B cell (primary cell): ENCODE measurements at regions not wholly inside any gene's neighbourhood (a gene's known extent, or its start where the extent isn't known, plus 50 kb on each side); places are given as distances from the start of the nearest gene placed in this dataset.

Source experiments
- ATAC-seq: fragments of 200-7000 bp; cut with Tn5 transposase; one replicate; pipeline ENCODE4 v1.10.0; 2021; ENCODE audit warnings: low read depth, mild to moderate bottlenecking, moderate number of reproducible peaks, moderate library complexity
- CTCF ChIA-PET: fragments of 350-600 bp; sonication (Branson Sonifier 250); formaldehyde crosslinking; loops from one replicate; lab custom pipeline; 2021; ENCODE audit warnings: antibody characterized with exemption, inconsistent platforms; lab: Charles Lee
- POLR2A ChIA-PET: fragments of 350-600 bp; sonication (Branson Sonifier 250); formaldehyde crosslinking; loops from one replicate; lab custom pipeline; 2021; ENCODE audit warnings: antibody characterized with exemption; lab: Charles Lee
- DNase-seq: peaks from one replicate; pipeline ENCODE4 v3.0.0; 2013
- H2AFZ ChIP-seq: 2 replicates; pipeline ENCODE4 v1.6.1; 2012; ENCODE audit warnings: mild to moderate bottlenecking, low read depth, low read length; ENCODE audit not compliant: insufficient read depth, poor library complexity, severe bottlenecking
- H3K27ac ChIP-seq, 2 donors: 1 replicate in 1 of 2; 2 replicates in 1 of 2; pipeline ENCODE4 v1.5.1; 2012 to 2013; ENCODE audit warnings: low read length in 2 of 2, mild to moderate bottlenecking in 2 of 2, moderate library complexity in 1 of 2
- H3K27me3 ChIP-seq, 4 experiments: fragments of 200-600 bp in 1 of 4; sonication (generic) in 1 of 4; replicated peaks in 1 of 4; 1 replicate in 2 of 4; 2 replicates in 2 of 4; pipeline versions ENCODE4 v1.6.1 to v1.7.0; 2013 to 2016; ENCODE audit warnings: low read length in 3 of 4, mild to moderate bottlenecking in 2 of 4, mixed read lengths in 1 of 4, moderate library complexity in 1 of 4; ENCODE audit not compliant: insufficient read depth in 4 of 4, control insufficient read depth in 3 of 4; ENCODE audit errors: control extremely low read depth in 1 of 4
- H3K36me3 ChIP-seq, 2 experiments: replicated peaks in 1 of 2; 1 replicate in 1 of 2; 2 replicates in 1 of 2; pipeline versions ENCODE4 v1.6.1 to v1.7.1; 2013; ENCODE audit warnings: low read length in 1 of 2; ENCODE audit not compliant: insufficient read depth in 2 of 2, control insufficient read depth in 1 of 2; ENCODE audit errors: control extremely low read depth in 1 of 2, extremely low read depth in 1 of 2
- H3K4me1 ChIP-seq, 2 donors: fragments of 200-600 bp in 1 of 2; sonication (generic) in 1 of 2; 1 replicate in 1 of 2; 2 replicates in 1 of 2; pipeline versions ENCODE4 v1.5.1 to v1.6.1; 2013 to 2017; ENCODE audit warnings: low read length in 2 of 2; ENCODE audit not compliant: control insufficient read depth in 2 of 2, insufficient read depth in 2 of 2
- H3K4me2 ChIP-seq: replicated peaks from 2 replicates; pipeline ENCODE3; 2012; ENCODE audit warnings: mild to moderate bottlenecking, low read depth, low read length; ENCODE audit not compliant: poor library complexity, severe bottlenecking
- H3K4me3 ChIP-seq, 5 experiments: fragments of 200-600 bp in 1 of 5; sonication (generic) in 1 of 5; 1 replicate in 3 of 5; 2 replicates in 2 of 5; pipeline versions ENCODE4 v1.5.1 to v1.7.0; 2011 to 2016; ENCODE audit warnings: low read length in 4 of 5, mild to moderate bottlenecking in 4 of 5, low read depth in 2 of 5, control low read depth in 1 of 5, moderate library complexity in 1 of 5; ENCODE audit not compliant: insufficient read depth in 1 of 5; ENCODE audit errors: control extremely low read depth in 1 of 5, extremely low read depth in 1 of 5
- H3K79me2 ChIP-seq: fragments of 200-600 bp; sonication (generic); one replicate; pipeline ENCODE4 v1.6.0; 2016; ENCODE audit warnings: low read length; ENCODE audit not compliant: control insufficient read depth, insufficient read depth
- H3K9ac ChIP-seq: fragments of 200-600 bp; sonication (generic); 2 replicates; pipeline ENCODE4 v1.6.1; 2017; ENCODE audit warnings: mild to moderate bottlenecking, low read length, moderate library complexity
- H3K9me3 ChIP-seq, 3 donors: one replicate each; pipeline versions ENCODE4 v1.6.1 to v1.7.1; 2013; ENCODE audit warnings: low read length in 2 of 3; ENCODE audit not compliant: control insufficient read depth in 2 of 3, insufficient read depth in 1 of 3; ENCODE audit errors: control extremely low read depth in 1 of 3
- H4K20me1 ChIP-seq: 2 replicates; pipeline ENCODE4 v1.6.0; 2012; ENCODE audit warnings: mild to moderate bottlenecking, low read length; ENCODE audit not compliant: insufficient read depth, control insufficient read depth, poor library complexity, severe bottlenecking
- H3K27ac Mint-ChIP-seq: one replicate; pipeline ENCODE4 v1.8.0; 2021; ENCODE audit warnings: mixed read lengths
- H3K27me3 Mint-ChIP-seq: one replicate; pipeline ENCODE4 v1.8.0; 2021; ENCODE audit warnings: mixed read lengths
- H3K4me1 Mint-ChIP-seq: one replicate; pipeline ENCODE4 v1.8.0; 2021; ENCODE audit warnings: mixed read lengths
- H3K4me3 Mint-ChIP-seq: one replicate; pipeline ENCODE4 v1.8.0; 2021; ENCODE audit warnings: mixed read lengths
- H3K9me3 Mint-ChIP-seq: one replicate; pipeline ENCODE4 v1.8.0; 2022; ENCODE audit warnings: mixed read lengths; ENCODE audit not compliant: insufficient read depth
- EZH2 ChIP-seq: IDR thresholded peaks from 2 replicates; pipeline ENCODE4 v1.6.1; 2012; ENCODE audit warnings: borderline replicate concordance, low read depth, mild to moderate bottlenecking, moderate library complexity, low read length; ENCODE audit not compliant: insufficient read depth, poor library complexity, severe bottlenecking
- WGBS: methylation state at CpG from one replicate; pipeline ENCODE4 v1.1.5; 2013; ENCODE audit warnings: missing lambda C conversion rate; ENCODE audit not compliant: insufficient coverage; 5-methylcytosine and 5-hydroxymethylcytosine counted together
- intact Hi-C: fragments of 100-400 bp; cut with micrococcal nuclease; formaldehyde crosslinking; loops from one replicate; pipeline ENCODE4 v1.10.0; 2022
- TF ChIP-seq, protein P1 (sequence below): fragments of 200-600 bp; IDR thresholded peaks from one replicate; pipeline ENCODE4 v1.8.0; 2022; ENCODE audit warnings: antibody characterized with exemption, mild to moderate bottlenecking

DNA sequence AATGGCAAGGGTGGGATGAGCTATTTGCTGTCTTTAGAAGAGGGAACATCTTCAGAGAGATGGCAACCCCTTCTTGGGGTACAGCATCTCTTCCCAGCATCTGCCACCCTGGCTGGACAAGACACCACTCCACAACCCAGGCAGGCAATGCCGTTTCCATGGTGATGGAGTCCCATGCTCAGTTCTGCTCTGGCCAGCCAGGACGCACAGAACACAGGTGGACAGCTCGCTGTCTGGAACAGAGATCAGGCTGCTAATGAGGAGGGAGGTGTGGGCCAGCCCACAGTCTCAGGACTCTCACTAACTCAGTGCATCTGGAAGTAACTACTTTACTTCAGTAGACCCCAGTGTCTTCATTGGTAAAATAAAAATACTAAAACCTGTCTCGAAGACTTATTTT lies 321.0 kb upstream of the CPEB2 start:
- Histone ChIP-seq H3K36me3 (no peaks in the 10 kb centered on the region), H4K20me1 (no peaks in the 10 kb centered on the region), H3K4me3 (no peak overlapping the region), H3K9ac (no peak overlapping the region), H3K4me1 (no peaks in the 10 kb centered on the region), H3K79me2 (no peaks in the 10 kb centered on the region), H3K4me2 (no peak overlapping the region), H3K9me3 (peaks cover 0 to 8% (median 0%) of the 10 kb centered on the region in 3 donors), H3K27ac (no peak overlapping the region), H2AFZ (no peak overlapping the region), H3K27me3 (no peaks in the 10 kb centered on the region)
- TF ChIP-seq EZH2: no peak
- TF ChIP-seq, protein P1, sequence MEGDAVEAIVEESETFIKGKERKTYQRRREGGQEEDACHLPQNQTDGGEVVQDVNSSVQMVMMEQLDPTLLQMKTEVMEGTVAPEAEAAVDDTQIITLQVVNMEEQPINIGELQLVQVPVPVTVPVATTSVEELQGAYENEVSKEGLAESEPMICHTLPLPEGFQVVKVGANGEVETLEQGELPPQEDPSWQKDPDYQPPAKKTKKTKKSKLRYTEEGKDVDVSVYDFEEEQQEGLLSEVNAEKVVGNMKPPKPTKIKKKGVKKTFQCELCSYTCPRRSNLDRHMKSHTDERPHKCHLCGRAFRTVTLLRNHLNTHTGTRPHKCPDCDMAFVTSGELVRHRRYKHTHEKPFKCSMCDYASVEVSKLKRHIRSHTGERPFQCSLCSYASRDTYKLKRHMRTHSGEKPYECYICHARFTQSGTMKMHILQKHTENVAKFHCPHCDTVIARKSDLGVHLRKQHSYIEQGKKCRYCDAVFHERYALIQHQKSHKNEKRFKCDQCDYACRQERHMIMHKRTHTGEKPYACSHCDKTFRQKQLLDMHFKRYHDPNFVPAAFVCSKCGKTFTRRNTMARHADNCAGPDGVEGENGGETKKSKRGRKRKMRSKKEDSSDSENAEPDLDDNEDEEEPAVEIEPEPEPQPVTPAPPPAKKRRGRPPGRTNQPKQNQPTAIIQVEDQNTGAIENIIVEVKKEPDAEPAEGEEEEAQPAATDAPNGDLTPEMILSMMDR: no peak
- H3K27ac Mint-ChIP-seq: no peak overlapping the region
- intact Hi-C loops: no loop called here
- H3K9me3 Mint-ChIP-seq: no peaks in the 10 kb centered on the region
- peaks cover 6% of the 10 kb centered on the region for H3K27me3 Mint-ChIP-seq
- H3K4me1 Mint-ChIP-seq: no peaks in the 10 kb centered on the region
- WGBS: 64% methylated on average over 3 of the region's 4 CpGs
- ChIA-PET CTCF (no interaction called here), POLR2A (no interaction called here)
- H3K4me3 Mint-ChIP-seq: no peak overlapping the region
- no peak for ATAC-seq
- DNase-seq: no peak

DNA sequence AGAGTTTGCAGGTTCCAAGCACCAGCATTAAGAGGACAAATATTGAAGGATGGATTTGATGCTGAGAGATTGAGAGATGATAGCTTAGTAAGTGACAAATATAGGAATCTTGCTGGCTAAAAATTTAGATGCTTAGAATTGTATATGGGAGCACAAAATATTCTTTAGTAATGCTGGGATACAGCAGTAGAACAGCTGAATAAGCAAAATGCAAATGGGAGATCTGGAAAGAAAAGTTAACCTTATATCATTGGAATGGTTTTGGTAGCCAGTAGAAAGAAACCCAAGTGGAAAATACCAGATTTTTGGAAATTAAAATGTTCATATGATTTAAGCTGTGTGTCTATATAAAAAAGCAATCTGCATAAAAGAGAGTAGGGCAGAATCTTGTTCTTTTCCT lies 308.6 kb upstream of the CPEB2 start:
- Histone ChIP-seq H4K20me1 (no peaks in the 10 kb centered on the region), H3K36me3 (no peaks in the 10 kb centered on the region), H3K4me3 (no peak overlapping the region), H3K9me3 (peaks cover 0 to 7% (median 3%) of the 10 kb centered on the region in 3 donors), H3K4me2 (no peak overlapping the region), H3K4me1 (no peaks in the 10 kb centered on the region), H3K9ac (no peak overlapping the region), H3K27me3 (peaks cover 0 to 3% (median 0%) of the 10 kb centered on the region in 4 experiments), H3K79me2 (no peaks in the 10 kb centered on the region), H2AFZ (no peak overlapping the region), H3K27ac (no peak overlapping the region)
- H3K4me1 Mint-ChIP-seq: no peaks in the 10 kb centered on the region
- TF ChIP-seq EZH2: no peak
- TF ChIP-seq, protein P1: no peak
- CTCF ChIA-PET: no interaction called here
- H3K9me3 Mint-ChIP-seq: no peaks in the 10 kb centered on the region
- POLR2A ChIA-PET: no interaction called here
- ATAC-seq (no peak), DNase-seq (no peak)
- no peak overlapping the region for H3K4me3 Mint-ChIP-seq
- peaks cover 7% of the 10 kb centered on the region for H3K27me3 Mint-ChIP-seq
- intact Hi-C loops: no loop called here
- H3K27ac Mint-ChIP-seq: no peak overlapping the region
